ENCODE measurements at regions not wholly inside any gene's neighbourhood (a gene's known extent, or its start where the extent isn't known, plus 50 kb on each side); places are given as distances from the start of the nearest gene placed in this dataset.

DNA sequence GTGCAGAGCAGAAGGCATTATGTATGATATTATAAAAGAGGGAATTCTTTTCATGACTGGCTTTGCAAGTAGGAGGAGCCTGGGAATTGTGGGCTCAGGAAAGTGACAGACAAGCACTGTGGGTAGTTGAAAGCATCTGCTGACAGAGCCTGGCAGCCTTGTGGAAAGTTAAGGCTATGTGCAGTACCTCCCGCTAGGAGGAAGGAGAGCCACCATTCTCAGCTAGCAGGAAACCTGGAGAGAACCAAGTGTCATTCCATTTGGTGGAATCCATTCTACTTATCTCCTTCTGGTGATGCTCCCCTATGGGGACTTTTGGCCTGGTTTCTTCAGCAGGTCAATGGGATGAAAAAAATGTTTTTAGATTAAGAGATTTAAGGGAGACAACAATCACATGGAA is 81.8 kb downstream of the ASB9 start:
- no peak overlapping the region for H4K8ac ChIP-seq (replicated peaks; ENCODE audit: insufficient read length, low read depth, low read length)
- H3K27ac Mint-ChIP-seq = no peak overlapping the region

More for the DNA sequence above, 81.8 kb downstream of the ASB9 start:
- H3K4me3 Mint-ChIP-seq = no peak overlapping the region
- Histone ChIP-seq H3K27me3 (ENCODE audit: insufficient read depth, low read length) (no peaks in the 10 kb centered on the region), H2AFZ (ENCODE audit: low read length) (no peak overlapping the region), H4K5ac (ENCODE audit: insufficient read length, low read depth, low read length) (no peak overlapping the region), H2BK120ac (ENCODE audit: low read depth, low read length, poor library complexity, severe bottlenecking) (no peak overlapping the region), H3K79me2 (ENCODE audit: insufficient read depth, low read length) (no peaks in the 10 kb centered on the region), H3K9me3 (ENCODE audit: control insufficient read depth, low read depth, low read length) (no peaks in the 10 kb centered on the region), H3T11ph (ENCODE audit: low read length) (no peak overlapping the region), H3K56ac (ENCODE audit: insufficient read length, low read depth, low read length) (no peak overlapping the region), H2BK12ac (ENCODE audit: insufficient read length, low read depth, low read length) (no peak overlapping the region), H2BK5ac (ENCODE audit: insufficient read length, low read length) (no peak overlapping the region), H3K4me2 (ENCODE audit: insufficient read depth, insufficient read length, low read length) (no peak overlapping the region), H4K91ac (ENCODE audit: insufficient read length, low read depth, low read length) (no peak overlapping the region), H3K23ac (ENCODE audit: insufficient read length, low read depth, low read length) (no peak overlapping the region), H3K79me1 (ENCODE audit: insufficient read depth, low read depth, low read length, poor library complexity, severe bottlenecking) (no peaks in the 10 kb centered on the region), H2BK20ac (ENCODE audit: low read depth, low read length, poor library complexity, severe bottlenecking) (no peak overlapping the region), H3K27ac (ENCODE audit: insufficient read length, low read depth, low read length) (no peak overlapping the region), H3K23me2 (ENCODE audit: insufficient read length, low read depth, low read length, poor library complexity, severe bottlenecking) (no peaks in the 10 kb centered on the region), H4K20me1 (ENCODE audit: control insufficient read depth, insufficient read depth, insufficient read length) (no peaks in the 10 kb centered on the region), H3K14ac (ENCODE audit: insufficient read depth, low read length) (no peak overlapping the region), H2BK15ac (ENCODE audit: low read depth, low read length) (no peak overlapping the region), H3K9ac (ENCODE audit: extremely low read depth, insufficient read length, low read length) (no peak overlapping the region), H3K4ac (ENCODE audit: low read depth, low read length) (no peak overlapping the region), H3K4me1 (ENCODE audit: insufficient read depth, low read length) (no peaks in the 10 kb centered on the region), H3K18ac (ENCODE audit: insufficient read length, low read depth, low read length) (no peak overlapping the region), H2AK5ac (ENCODE audit: insufficient read length, low read length) (no peak overlapping the region)
- DNase-seq = peak; percentile 28
- TF ChIP-seq, protein P1, sequence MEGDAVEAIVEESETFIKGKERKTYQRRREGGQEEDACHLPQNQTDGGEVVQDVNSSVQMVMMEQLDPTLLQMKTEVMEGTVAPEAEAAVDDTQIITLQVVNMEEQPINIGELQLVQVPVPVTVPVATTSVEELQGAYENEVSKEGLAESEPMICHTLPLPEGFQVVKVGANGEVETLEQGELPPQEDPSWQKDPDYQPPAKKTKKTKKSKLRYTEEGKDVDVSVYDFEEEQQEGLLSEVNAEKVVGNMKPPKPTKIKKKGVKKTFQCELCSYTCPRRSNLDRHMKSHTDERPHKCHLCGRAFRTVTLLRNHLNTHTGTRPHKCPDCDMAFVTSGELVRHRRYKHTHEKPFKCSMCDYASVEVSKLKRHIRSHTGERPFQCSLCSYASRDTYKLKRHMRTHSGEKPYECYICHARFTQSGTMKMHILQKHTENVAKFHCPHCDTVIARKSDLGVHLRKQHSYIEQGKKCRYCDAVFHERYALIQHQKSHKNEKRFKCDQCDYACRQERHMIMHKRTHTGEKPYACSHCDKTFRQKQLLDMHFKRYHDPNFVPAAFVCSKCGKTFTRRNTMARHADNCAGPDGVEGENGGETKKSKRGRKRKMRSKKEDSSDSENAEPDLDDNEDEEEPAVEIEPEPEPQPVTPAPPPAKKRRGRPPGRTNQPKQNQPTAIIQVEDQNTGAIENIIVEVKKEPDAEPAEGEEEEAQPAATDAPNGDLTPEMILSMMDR (conservative IDR thresholded peaks at IDR 0.05) = no peak
- H3K36me3 Mint-ChIP-seq (ENCODE audit: insufficient read depth in 1 of 3, low read depth in 3 of 3) = no peaks in the 10 kb centered on the region
- no CpG with 5 or more reads among the region's 1 CpG for WGBS (ENCODE audit: extremely low coverage, insufficient read length, low lambda C conversion rate)
- peaks cover 49 to 50% of the 10 kb centered on the region in 2 experiments for H3K9me3 Mint-ChIP-seq
- H3K4me1 Mint-ChIP-seq = no peaks in the 10 kb centered on the region
- H3K27me3 Mint-ChIP-seq (ENCODE audit: low read depth) = peaks cover 6% of the 10 kb centered on the region
